H9 (cell line): ENCODE measurements at regions not wholly inside any gene's neighbourhood (a gene's known extent, or its start where the extent isn't known, plus 50 kb on each side); places are given as distances from the start of the nearest gene placed in this dataset.
A peak's percentile ranks its signal among the peaks of the same experiment; 100 is the strongest.

ENCODE experiments used
- DNase-seq: peaks from one replicate; pipeline ENCODE4 v3.0.0-alpha.2; 2017
- H2AFZ ChIP-seq: one replicate; pipeline ENCODE4 v1.6.1; 2013; ENCODE audit warnings: mild to moderate bottlenecking, low read length, control low read depth, moderate library complexity
- H2AK5ac ChIP-seq: 2 replicates; pipeline ENCODE4 v1.6.1; 2013; ENCODE audit warnings: low read length, control low read depth, mixed read lengths; ENCODE audit not compliant: insufficient read length
- H2BK120ac ChIP-seq: one replicate; pipeline ENCODE4 v1.6.1; 2013; ENCODE audit warnings: low read depth, mild to moderate bottlenecking, low read length, control low read depth, inconsistent platforms; ENCODE audit not compliant: poor library complexity, severe bottlenecking
- H2BK12ac ChIP-seq: 2 replicates; pipeline ENCODE4 v1.6.1; 2013; ENCODE audit warnings: low read length, control low read depth, mixed read lengths, low read depth; ENCODE audit not compliant: insufficient read length
- H2BK15ac ChIP-seq: 2 replicates; pipeline ENCODE4 v1.6.1; 2013; ENCODE audit warnings: low read depth, low read length, control low read depth
- H2BK20ac ChIP-seq: one replicate; pipeline ENCODE4 v1.6.1; 2013; ENCODE audit warnings: low read depth, mild to moderate bottlenecking, low read length, control low read depth, inconsistent platforms; ENCODE audit not compliant: poor library complexity, severe bottlenecking
- H2BK5ac ChIP-seq: 2 replicates; pipeline ENCODE4 v1.6.1; 2013; ENCODE audit warnings: low read length, control low read depth, mixed read lengths; ENCODE audit not compliant: insufficient read length
- H3K14ac ChIP-seq: 2 replicates; pipeline ENCODE4 v1.6.1; 2013; ENCODE audit warnings: low read length, control low read depth; ENCODE audit not compliant: insufficient read depth
- H3K18ac ChIP-seq: 2 replicates; pipeline ENCODE4 v1.6.1; 2013; ENCODE audit warnings: low read depth, mild to moderate bottlenecking, mixed read lengths, low read length, control low read depth; ENCODE audit not compliant: insufficient read length
- H3K23ac ChIP-seq: 2 replicates; pipeline ENCODE4 v1.6.1; 2013; ENCODE audit warnings: low read length, control low read depth, mixed read lengths, low read depth; ENCODE audit not compliant: insufficient read length
- H3K23me2 ChIP-seq: 2 replicates; pipeline ENCODE4 v1.6.1; 2013; ENCODE audit warnings: low read depth, mild to moderate bottlenecking, mixed read lengths, low read length, control low read depth; ENCODE audit not compliant: insufficient read length, poor library complexity, severe bottlenecking
- H3K27ac ChIP-seq: 2 replicates; pipeline ENCODE4 v1.5.1; 2013; ENCODE audit warnings: low read length, control low read depth, mixed read lengths, low read depth; ENCODE audit not compliant: insufficient read length
- H3K27me3 ChIP-seq: 2 replicates; pipeline ENCODE4 v1.6.1; 2013; ENCODE audit warnings: low read length, control low read depth, inconsistent platforms; ENCODE audit not compliant: insufficient read depth
- H3K4ac ChIP-seq: 2 replicates; pipeline ENCODE4 v1.6.1; 2013; ENCODE audit warnings: low read depth, mild to moderate bottlenecking, control low read depth, inconsistent platforms, low read length, moderate library complexity
- H3K4me1 ChIP-seq: 2 replicates; pipeline ENCODE4 v1.6.1; 2013; ENCODE audit warnings: low read length, control low read depth, inconsistent platforms; ENCODE audit not compliant: insufficient read depth
- H3K4me2 ChIP-seq: 2 replicates; pipeline ENCODE4 v1.6.1; 2013; ENCODE audit warnings: low read length, control low read depth, mixed read lengths; ENCODE audit not compliant: insufficient read length, insufficient read depth
- H3K56ac ChIP-seq: 2 replicates; pipeline ENCODE4 v1.6.1; 2013; ENCODE audit warnings: low read depth, mild to moderate bottlenecking, mixed read lengths, low read length, control low read depth; ENCODE audit not compliant: insufficient read length
- H3K79me1 ChIP-seq: 2 replicates; pipeline ENCODE4 v1.6.1; 2013; ENCODE audit warnings: low read depth, mild to moderate bottlenecking, moderate library complexity, low read length, control low read depth, inconsistent platforms; ENCODE audit not compliant: insufficient read depth, poor library complexity, severe bottlenecking
- H3K79me2 ChIP-seq: 2 replicates; pipeline ENCODE4 v1.6.1; 2013; ENCODE audit warnings: low read length, control low read depth, inconsistent platforms; ENCODE audit not compliant: insufficient read depth
- H3K9ac ChIP-seq: 2 replicates; pipeline ENCODE4 v1.6.1; 2013; ENCODE audit warnings: low read length, control low read depth, mixed read lengths; ENCODE audit not compliant: insufficient read length; ENCODE audit errors: extremely low read depth
- H3K9me3 ChIP-seq: one replicate; pipeline ENCODE4 v1.6.1; 2013; ENCODE audit warnings: low read depth, low read length, inconsistent platforms; ENCODE audit not compliant: control insufficient read depth
- H3T11ph ChIP-seq: one replicate; pipeline ENCODE4 v1.6.1; 2013; ENCODE audit warnings: mild to moderate bottlenecking, low read length, control low read depth, inconsistent platforms
- H4K20me1 ChIP-seq: one replicate; pipeline ENCODE4 v1.6.1; 2013; ENCODE audit not compliant: control insufficient read depth, insufficient read length, insufficient read depth
- H4K5ac ChIP-seq: 2 replicates; pipeline ENCODE4 v1.6.1; 2013; ENCODE audit warnings: low read depth, mild to moderate bottlenecking, mixed read lengths, low read length, control low read depth; ENCODE audit not compliant: insufficient read length
- H4K8ac ChIP-seq: replicated peaks from 2 replicates; pipeline ENCODE4 v1.6.1; 2013; ENCODE audit warnings: low read length, control low read depth, mixed read lengths, low read depth; ENCODE audit not compliant: insufficient read length
- H4K91ac ChIP-seq: 2 replicates; pipeline ENCODE4 v1.6.1; 2013; ENCODE audit warnings: low read depth, mild to moderate bottlenecking, moderate library complexity, mixed read lengths, low read length, control low read depth; ENCODE audit not compliant: insufficient read length
- H3K27ac Mint-ChIP-seq, 3 experiments: 2 replicates in 2 of 3; 3 replicates in 1 of 3; pipeline ENCODE4 v1.8.0; 2020 to 2021; ENCODE audit warnings: mixed read lengths in 3 of 3, mild to moderate bottlenecking in 1 of 3, moderate library complexity in 1 of 3
- H3K27me3 Mint-ChIP-seq: 2 replicates; pipeline ENCODE4 v1.8.0; 2021; ENCODE audit warnings: low read depth, mild to moderate bottlenecking, moderate library complexity, mixed read lengths
- H3K36me3 Mint-ChIP-seq, 3 experiments: 2 replicates in 2 of 3; 3 replicates in 1 of 3; pipeline ENCODE4 v1.8.0; 2020 to 2021; ENCODE audit warnings: low read depth in 3 of 3, mixed read lengths in 3 of 3; ENCODE audit not compliant: insufficient read depth in 1 of 3
- H3K4me1 Mint-ChIP-seq, 2 experiments: 2 replicates each; pipeline ENCODE4 v1.8.0; 2020; ENCODE audit warnings: mixed read lengths in 2 of 2
- H3K4me3 Mint-ChIP-seq, 2 experiments: 2 replicates in 1 of 2; 3 replicates in 1 of 2; pipeline ENCODE4 v1.8.0; 2020 to 2021; ENCODE audit warnings: mild to moderate bottlenecking in 2 of 2, mixed read lengths in 2 of 2, moderate library complexity in 1 of 2
- H3K9me3 Mint-ChIP-seq, 2 experiments: 2 replicates in 1 of 2; 3 replicates in 1 of 2; pipeline ENCODE4 v1.8.0; 2020; ENCODE audit warnings: mild to moderate bottlenecking in 2 of 2, mixed read lengths in 2 of 2, moderate library complexity in 1 of 2
- CTCF ChIP-seq: fragments of 200-600 bp; sonication (generic); conservative IDR thresholded peaks from 3 replicates; pipeline ENCODE4 v1.8.0; 2021; ENCODE audit warnings: antibody characterized with exemption, mild to moderate bottlenecking
- WGBS: extraction: QIAGEN DNeasy Blood & Tissue Kit; methylation state at CpG from one replicate; pipeline ENCODE4 v1.1.7; 2013; ENCODE audit warnings: missing lambda C conversion rate, low lambda C conversion rate, mixed read lengths; ENCODE audit not compliant: insufficient read length; ENCODE audit errors: extremely low coverage; 5-methylcytosine and 5-hydroxymethylcytosine counted together

- no peak for DNase-seq
- H4K91ac ChIP-seq, result no peak overlapping the region
- no peak overlapping the region for H3K9ac ChIP-seq
- H4K20me1 ChIP-seq, result no peaks in the 10 kb centered on the region
- H3K27ac Mint-ChIP-seq, result 0 out of 7 replicates have a peak overlapping the region, but pooled peaks of 1 of the 3 experiments have one; percentile 34
- TF ChIP-seq CTCF, result no peak
- H3K4ac ChIP-seq, result no peak overlapping the region
- no peaks in the 10 kb centered on the region for H3K79me1 ChIP-seq
- no peak overlapping the region for H3K23ac ChIP-seq
- H3T11ph ChIP-seq, result no peak overlapping the region
- H3K9me3 Mint-ChIP-seq, result no peaks in the 10 kb centered on the region
- no peak overlapping the region for H2BK5ac ChIP-seq
- no peaks in the 10 kb centered on the region for H3K27me3 ChIP-seq
- no peak overlapping the region for H2BK15ac ChIP-seq
- H3K27me3 Mint-ChIP-seq, result no peaks in the 10 kb centered on the region
- no peaks in the 10 kb centered on the region for H3K9me3 ChIP-seq
- WGBS, result no CpG with 5 or more reads among the region's 1 CpG
- H3K14ac ChIP-seq, result no peak overlapping the region
- H3K4me3 Mint-ChIP-seq, result no peak overlapping the region
- H3K36me3 Mint-ChIP-seq, result no peaks in the 10 kb centered on the region; a peak in 2 of 7 replicates
- no peak overlapping the region for H2BK120ac ChIP-seq
- H3K79me2 ChIP-seq, result no peaks in the 10 kb centered on the region
- no peak overlapping the region for H2BK20ac ChIP-seq
- H3K27ac ChIP-seq, result no peak overlapping the region
- H3K4me1 Mint-ChIP-seq, result peaks cover 9 to 19% of the 10 kb centered on the region in 2 experiments
- H4K5ac ChIP-seq, result no peak overlapping the region
- no peak overlapping the region for H2BK12ac ChIP-seq
- H3K4me2 ChIP-seq, result no peak overlapping the region
- no peak overlapping the region for H3K18ac ChIP-seq
- no peak overlapping the region for H2AFZ ChIP-seq
- H4K8ac ChIP-seq, result no peak overlapping the region
- H3K4me1 ChIP-seq, result no peaks in the 10 kb centered on the region; the same call in 1 of the 2 replicates
- no peaks in the 10 kb centered on the region for H3K23me2 ChIP-seq
- no peak overlapping the region for H2AK5ac ChIP-seq
- H3K56ac ChIP-seq, result no peak overlapping the region
These were observed 174.3 kb upstream of the STXBP5 start for GRCh38 chr6:147029923-147030322.
